BE2C (cell line): ENCODE measurements at regions not wholly inside any gene's neighbourhood (a gene's known extent, or its start where the extent isn't known, plus 50 kb on each side); places are given as distances from the start of the nearest gene placed in this dataset.

Source experiments
- DNase-seq: peaks from one replicate; pipeline ENCODE4 v3.0.0-alpha.2; 2020
- H3K27me3 ChIP-seq: fragments of 250-450 bp; sonication (Bioruptor Pico); 2 replicates; pipeline ENCODE4 v1.5.1; 2020; ENCODE audit warnings: mild to moderate bottlenecking
- H3K36me3 ChIP-seq: fragments of 250-450 bp; sonication (Bioruptor Pico); 2 replicates; pipeline ENCODE4 v1.5.1; 2020; ENCODE audit warnings: mild to moderate bottlenecking
- H3K4me1 ChIP-seq: fragments of 250-450 bp; sonication (Bioruptor Pico); 2 replicates; pipeline ENCODE4 v1.5.1; 2020
- H3K4me3 ChIP-seq: 2 replicates; pipeline ENCODE4 v1.5.1; 2011; ENCODE audit warnings: low read depth, low read length
- H3K9me3 ChIP-seq: fragments of 250-450 bp; sonication (Bioruptor Pico); 2 replicates; pipeline ENCODE4 v1.5.1; 2020
- TF ChIP-seq, protein P1 (sequence below): IDR thresholded peaks from 2 replicates; pipeline ENCODE4 v1.5.1; 2012; ENCODE audit warnings: mild to moderate bottlenecking, low read depth, low read length

- no peaks in the 10 kb centered on the region for H3K36me3 ChIP-seq
- H3K4me3 ChIP-seq: no peak overlapping the region
- H3K27me3 ChIP-seq: no peaks in the 10 kb centered on the region
- no peaks in the 10 kb centered on the region for H3K9me3 ChIP-seq
- no peak for DNase-seq
- TF ChIP-seq, protein P1, sequence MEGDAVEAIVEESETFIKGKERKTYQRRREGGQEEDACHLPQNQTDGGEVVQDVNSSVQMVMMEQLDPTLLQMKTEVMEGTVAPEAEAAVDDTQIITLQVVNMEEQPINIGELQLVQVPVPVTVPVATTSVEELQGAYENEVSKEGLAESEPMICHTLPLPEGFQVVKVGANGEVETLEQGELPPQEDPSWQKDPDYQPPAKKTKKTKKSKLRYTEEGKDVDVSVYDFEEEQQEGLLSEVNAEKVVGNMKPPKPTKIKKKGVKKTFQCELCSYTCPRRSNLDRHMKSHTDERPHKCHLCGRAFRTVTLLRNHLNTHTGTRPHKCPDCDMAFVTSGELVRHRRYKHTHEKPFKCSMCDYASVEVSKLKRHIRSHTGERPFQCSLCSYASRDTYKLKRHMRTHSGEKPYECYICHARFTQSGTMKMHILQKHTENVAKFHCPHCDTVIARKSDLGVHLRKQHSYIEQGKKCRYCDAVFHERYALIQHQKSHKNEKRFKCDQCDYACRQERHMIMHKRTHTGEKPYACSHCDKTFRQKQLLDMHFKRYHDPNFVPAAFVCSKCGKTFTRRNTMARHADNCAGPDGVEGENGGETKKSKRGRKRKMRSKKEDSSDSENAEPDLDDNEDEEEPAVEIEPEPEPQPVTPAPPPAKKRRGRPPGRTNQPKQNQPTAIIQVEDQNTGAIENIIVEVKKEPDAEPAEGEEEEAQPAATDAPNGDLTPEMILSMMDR: no peak
- no peaks in the 10 kb centered on the region for H3K4me1 ChIP-seq
Observed at GRCh38 chr5:30099634-30100033, 1093.9 kb upstream of the CDH6 start.

GRCh38 chr5:30098940-30099339 lies 1094.5 kb upstream of the CDH6 start:
- Histone ChIP-seq H3K36me3 (no peaks in the 10 kb centered on the region), H3K9me3 (no peaks in the 10 kb centered on the region), H3K27me3 (no peaks in the 10 kb centered on the region), H3K4me3 (no peak overlapping the region), H3K4me1 (no peaks in the 10 kb centered on the region)
- DNase-seq: no peak
- TF ChIP-seq, protein P1: no peak

DNA sequence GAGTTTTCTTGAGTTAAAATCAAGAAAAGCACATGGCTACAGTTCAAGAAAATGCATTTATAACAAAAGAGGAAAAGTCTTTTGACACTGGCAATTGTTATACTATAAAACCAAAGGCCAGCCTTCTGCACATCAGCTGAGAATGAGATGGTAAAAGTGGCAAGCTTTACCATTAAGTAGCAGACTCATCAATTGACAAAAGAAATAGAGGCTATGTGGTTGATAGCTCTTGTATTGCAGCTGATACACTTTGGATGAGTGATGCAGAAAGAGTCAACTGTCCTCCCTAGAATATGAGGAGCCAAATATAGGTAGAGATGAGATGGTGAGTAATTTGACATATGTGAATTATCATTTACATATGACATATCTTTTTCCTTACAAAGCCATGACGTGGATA lies 1100.9 kb upstream of the CDH6 start:
- no peak for DNase-seq
- Histone ChIP-seq H3K9me3 (no peaks in the 10 kb centered on the region), H3K27me3 (no peaks in the 10 kb centered on the region), H3K36me3 (no peaks in the 10 kb centered on the region), H3K4me1 (no peaks in the 10 kb centered on the region), H3K4me3 (no peak overlapping the region)
- TF ChIP-seq, protein P1: no peak

GRCh38 chr5:30069441-30070263 lies 1123.8 kb upstream of the CDH6 start:
- no peaks in the 10 kb centered on the region for H3K9me3 ChIP-seq
- no peaks in the 10 kb centered on the region for H3K4me1 ChIP-seq
- H3K27me3 ChIP-seq: no peaks in the 10 kb centered on the region
- no peak overlapping the region for H3K4me3 ChIP-seq
- no peaks in the 10 kb centered on the region for H3K36me3 ChIP-seq
- no peak for DNase-seq
- TF ChIP-seq, protein P1: no peak

DNA sequence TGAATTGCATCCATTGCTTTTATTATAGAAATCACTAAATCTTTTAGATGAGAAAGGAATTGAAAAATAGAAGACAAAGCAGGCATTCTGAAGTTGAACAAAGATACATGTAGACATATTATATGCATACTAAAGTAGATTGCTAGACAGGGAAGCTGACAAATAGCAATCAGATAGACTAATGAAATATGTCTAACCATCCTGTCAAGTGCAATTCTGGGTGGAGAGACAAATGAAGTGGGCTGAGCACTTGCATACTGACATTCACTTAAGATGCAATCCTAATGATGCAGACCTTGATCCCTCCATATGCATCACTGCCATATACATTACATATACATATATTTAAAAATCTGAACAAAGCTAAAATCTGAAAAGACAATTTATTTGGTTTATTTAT lies 1130.0 kb upstream of the CDH6 start:
- DNase-seq: no peak
- Histone ChIP-seq H3K4me1 (no peaks in the 10 kb centered on the region), H3K36me3 (no peaks in the 10 kb centered on the region), H3K27me3 (no peaks in the 10 kb centered on the region), H3K9me3 (no peaks in the 10 kb centered on the region), H3K4me3 (no peak overlapping the region)
- TF ChIP-seq, protein P1: no peak

- Histone ChIP-seq H3K4me3 (no peak overlapping the region), H3K9me3 (no peaks in the 10 kb centered on the region), H3K36me3 (no peaks in the 10 kb centered on the region), H3K4me1 (no peaks in the 10 kb centered on the region), H3K27me3 (no peaks in the 10 kb centered on the region)
- no peak for DNase-seq
- TF ChIP-seq, protein P1: no peak
Observed at GRCh38 chr5:30051976-30052375, 1141.5 kb upstream of the CDH6 start.
